Liver (tissue), 8 donors: ENCODE measurements at regions not wholly inside any gene's neighbourhood (a gene's known extent, or its start where the extent isn't known, plus 50 kb on each side); places are given as distances from the start of the nearest gene placed in this dataset.

Experiments used
- DNase-seq: peaks from one replicate; pipeline ENCODE4 v3.0.0-alpha.2; 2017; ENCODE audit warnings: low spot score
- H3K27ac ChIP-seq, 2 donors: one replicate each; pipeline ENCODE4 v1.7.0; 2013; ENCODE audit warnings: inconsistent platforms in 2 of 2, low read length in 2 of 2, control low read depth in 1 of 2, low read depth in 1 of 2, mild to moderate bottlenecking in 1 of 2
- H3K27me3 ChIP-seq, 4 donors: one replicate each; pipeline versions ENCODE4 v1.6.1 to v1.7.0; 2013; ENCODE audit warnings: low read length in 3 of 4, inconsistent platforms in 1 of 4, mild to moderate bottlenecking in 1 of 4, moderate library complexity in 1 of 4; ENCODE audit not compliant: control insufficient read depth in 4 of 4, insufficient read depth in 4 of 4
- H3K36me3 ChIP-seq, 4 donors: one replicate each; pipeline versions ENCODE4 v1.6.1 to v1.7.0; 2013; ENCODE audit warnings: low read length in 3 of 4, mild to moderate bottlenecking in 3 of 4, low read depth in 1 of 4, moderate library complexity in 1 of 4; ENCODE audit not compliant: control insufficient read depth in 4 of 4, insufficient read depth in 3 of 4
- H3K4me1 ChIP-seq, 4 donors: one replicate each; pipeline versions ENCODE4 v1.6.1 to v1.7.0; 2013; ENCODE audit warnings: low read length in 3 of 4, mild to moderate bottlenecking in 3 of 4, moderate library complexity in 1 of 4; ENCODE audit not compliant: control insufficient read depth in 4 of 4, insufficient read depth in 4 of 4
- H3K4me3 ChIP-seq, 3 donors: one replicate each; pipeline versions ENCODE4 v1.6.1 to v1.7.0; 2013; ENCODE audit warnings: low read length in 3 of 3, control low read depth in 1 of 3, low read depth in 1 of 3, mild to moderate bottlenecking in 1 of 3
- H3K9ac ChIP-seq, 2 donors: one replicate each; pipeline ENCODE4 v1.7.0; 2013; ENCODE audit warnings: low read length in 2 of 2, mild to moderate bottlenecking in 2 of 2, moderate library complexity in 2 of 2, control low read depth in 1 of 2, low read depth in 1 of 2
- H3K9me3 ChIP-seq, 4 donors: one replicate each; pipeline versions ENCODE4 v1.6.1 to v1.7.0; 2013; ENCODE audit warnings: low read length in 3 of 4; ENCODE audit not compliant: control insufficient read depth in 4 of 4
- EGR1 ChIP-seq, 2 donors: IDR thresholded peaks; 2 replicates each; pipeline ENCODE4 v1.6.1; 2016 to 2018; ENCODE audit warnings: antibody characterized with exemption in 2 of 2, low read depth in 2 of 2
- FOXA1 ChIP-seq: IDR thresholded peaks from 2 replicates; pipeline ENCODE4 v1.6.1; 2016; ENCODE audit warnings: antibody characterized with exemption
- FOXA2 ChIP-seq: IDR thresholded peaks from 2 replicates; pipeline ENCODE4 v1.6.1; 2016; ENCODE audit warnings: antibody characterized with exemption
- GABPA ChIP-seq, 2 donors: IDR thresholded peaks in 1 of 2; conservative IDR thresholded peaks in 1 of 2; 2 replicates each; pipeline ENCODE4 v1.6.1; 2016; ENCODE audit warnings: antibody characterized with exemption in 2 of 2, mild to moderate bottlenecking in 1 of 2, moderate library complexity in 1 of 2
- HNF4G ChIP-seq: IDR thresholded peaks from 2 replicates; pipeline ENCODE4 v1.6.1; 2016; ENCODE audit warnings: antibody characterized with exemption
- JUND ChIP-seq, 2 donors: IDR thresholded peaks; 2 replicates each; pipeline ENCODE4 v1.6.1; 2016; ENCODE audit warnings: antibody characterized with exemption in 2 of 2
- NR2F2 ChIP-seq: IDR thresholded peaks from 2 replicates; pipeline ENCODE4 v1.6.1; 2016; ENCODE audit warnings: antibody characterized with exemption
- RAD21 ChIP-seq, 2 donors: IDR thresholded peaks; 2 replicates each; pipeline ENCODE4 v1.6.1; 2016; ENCODE audit warnings: antibody characterized with exemption in 2 of 2, mild to moderate bottlenecking in 2 of 2
- RXRA ChIP-seq, 2 donors: IDR thresholded peaks; 2 replicates each; pipeline ENCODE4 v1.6.1; 2017 to 2018; ENCODE audit warnings: antibody characterized with exemption in 2 of 2, mild to moderate bottlenecking in 1 of 2
- SP1 ChIP-seq: IDR thresholded peaks from 2 replicates; pipeline ENCODE4 v1.6.1; 2018; ENCODE audit warnings: antibody characterized with exemption, mild to moderate bottlenecking
- TAF1 ChIP-seq: conservative IDR thresholded peaks from 2 replicates; pipeline ENCODE4 v1.6.1; 2016; ENCODE audit warnings: antibody characterized with exemption, mild to moderate bottlenecking
- YY1 ChIP-seq: IDR thresholded peaks from 2 replicates; pipeline ENCODE4 v1.6.1; 2016; ENCODE audit warnings: antibody characterized with exemption, mild to moderate bottlenecking
- WGBS: extraction: QIAGEN DNeasy Blood & Tissue Kit; methylation state at CpG from one replicate; pipeline ENCODE4 v1.1.7; 2013; 5-methylcytosine and 5-hydroxymethylcytosine counted together
- TF ChIP-seq, protein P1 (sequence below): IDR thresholded peaks from 2 replicates; pipeline ENCODE4 v1.6.1; 2016; ENCODE audit warnings: antibody characterized with exemption, mild to moderate bottlenecking
- TF ChIP-seq, protein P2 (sequence below): fragments of 150-350 bp; IDR thresholded peaks from 2 replicates; pipeline ENCODE4 v1.5.1; 2017; ENCODE audit warnings: improper control_type of control experiment, low read depth, low read length; ENCODE audit not compliant: missing input control
- TF ChIP-seq, protein P3 (sequence below): IDR thresholded peaks from 2 replicates; pipeline ENCODE4 v1.6.1; 2016; ENCODE audit warnings: antibody characterized with exemption
- TF ChIP-seq, protein P4 (sequence below): IDR thresholded peaks from 2 replicates; pipeline ENCODE4 v1.6.1; 2016; ENCODE audit warnings: antibody characterized with exemption
- TF ChIP-seq, protein P5 (sequence below): IDR thresholded peaks from 2 replicates; pipeline ENCODE4 v1.6.1; 2016; ENCODE audit warnings: antibody characterized with exemption
- donor health status: healthy.
- donor health status: healthy.
- donor health status: healthy.
- donor health status: healthy.
- donor health status: healthy.

DNA sequence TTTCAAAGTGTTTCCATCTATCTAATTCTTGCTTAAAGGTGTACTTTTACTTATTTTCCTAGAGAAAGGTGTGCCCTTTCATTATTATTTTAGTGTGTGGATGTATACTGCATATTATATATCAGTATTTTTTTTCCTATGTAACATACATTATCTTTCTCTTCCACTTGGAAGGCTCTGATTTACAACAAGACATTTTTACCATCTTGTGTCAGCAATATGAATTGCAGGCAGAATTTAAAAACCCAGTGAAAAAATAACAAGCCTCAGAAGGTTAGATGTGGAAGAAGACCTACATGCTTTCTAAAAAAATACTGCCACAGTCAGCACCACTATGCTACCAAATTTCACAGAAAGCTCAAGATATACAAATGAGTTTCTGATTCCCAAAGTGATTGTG, 327.7 kb upstream of the STEAP1 start:
- TF ChIP-seq, protein P1, sequence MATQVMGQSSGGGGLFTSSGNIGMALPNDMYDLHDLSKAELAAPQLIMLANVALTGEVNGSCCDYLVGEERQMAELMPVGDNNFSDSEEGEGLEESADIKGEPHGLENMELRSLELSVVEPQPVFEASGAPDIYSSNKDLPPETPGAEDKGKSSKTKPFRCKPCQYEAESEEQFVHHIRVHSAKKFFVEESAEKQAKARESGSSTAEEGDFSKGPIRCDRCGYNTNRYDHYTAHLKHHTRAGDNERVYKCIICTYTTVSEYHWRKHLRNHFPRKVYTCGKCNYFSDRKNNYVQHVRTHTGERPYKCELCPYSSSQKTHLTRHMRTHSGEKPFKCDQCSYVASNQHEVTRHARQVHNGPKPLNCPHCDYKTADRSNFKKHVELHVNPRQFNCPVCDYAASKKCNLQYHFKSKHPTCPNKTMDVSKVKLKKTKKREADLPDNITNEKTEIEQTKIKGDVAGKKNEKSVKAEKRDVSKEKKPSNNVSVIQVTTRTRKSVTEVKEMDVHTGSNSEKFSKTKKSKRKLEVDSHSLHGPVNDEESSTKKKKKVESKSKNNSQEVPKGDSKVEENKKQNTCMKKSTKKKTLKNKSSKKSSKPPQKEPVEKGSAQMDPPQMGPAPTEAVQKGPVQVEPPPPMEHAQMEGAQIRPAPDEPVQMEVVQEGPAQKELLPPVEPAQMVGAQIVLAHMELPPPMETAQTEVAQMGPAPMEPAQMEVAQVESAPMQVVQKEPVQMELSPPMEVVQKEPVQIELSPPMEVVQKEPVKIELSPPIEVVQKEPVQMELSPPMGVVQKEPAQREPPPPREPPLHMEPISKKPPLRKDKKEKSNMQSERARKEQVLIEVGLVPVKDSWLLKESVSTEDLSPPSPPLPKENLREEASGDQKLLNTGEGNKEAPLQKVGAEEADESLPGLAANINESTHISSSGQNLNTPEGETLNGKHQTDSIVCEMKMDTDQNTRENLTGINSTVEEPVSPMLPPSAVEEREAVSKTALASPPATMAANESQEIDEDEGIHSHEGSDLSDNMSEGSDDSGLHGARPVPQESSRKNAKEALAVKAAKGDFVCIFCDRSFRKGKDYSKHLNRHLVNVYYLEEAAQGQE, result no peak
- TF ChIP-seq NR2F2 (no peak), FOXA1 (no peak), HNF4G (no peak), YY1 (no peak), JUND (IDR thresholded peaks at IDR 0.05) (no peak), RXRA (IDR thresholded peaks at IDR 0.05) (no peak)
- TF ChIP-seq, protein P2, sequence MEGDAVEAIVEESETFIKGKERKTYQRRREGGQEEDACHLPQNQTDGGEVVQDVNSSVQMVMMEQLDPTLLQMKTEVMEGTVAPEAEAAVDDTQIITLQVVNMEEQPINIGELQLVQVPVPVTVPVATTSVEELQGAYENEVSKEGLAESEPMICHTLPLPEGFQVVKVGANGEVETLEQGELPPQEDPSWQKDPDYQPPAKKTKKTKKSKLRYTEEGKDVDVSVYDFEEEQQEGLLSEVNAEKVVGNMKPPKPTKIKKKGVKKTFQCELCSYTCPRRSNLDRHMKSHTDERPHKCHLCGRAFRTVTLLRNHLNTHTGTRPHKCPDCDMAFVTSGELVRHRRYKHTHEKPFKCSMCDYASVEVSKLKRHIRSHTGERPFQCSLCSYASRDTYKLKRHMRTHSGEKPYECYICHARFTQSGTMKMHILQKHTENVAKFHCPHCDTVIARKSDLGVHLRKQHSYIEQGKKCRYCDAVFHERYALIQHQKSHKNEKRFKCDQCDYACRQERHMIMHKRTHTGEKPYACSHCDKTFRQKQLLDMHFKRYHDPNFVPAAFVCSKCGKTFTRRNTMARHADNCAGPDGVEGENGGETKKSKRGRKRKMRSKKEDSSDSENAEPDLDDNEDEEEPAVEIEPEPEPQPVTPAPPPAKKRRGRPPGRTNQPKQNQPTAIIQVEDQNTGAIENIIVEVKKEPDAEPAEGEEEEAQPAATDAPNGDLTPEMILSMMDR, result no peak
- TF ChIP-seq, protein P3, sequence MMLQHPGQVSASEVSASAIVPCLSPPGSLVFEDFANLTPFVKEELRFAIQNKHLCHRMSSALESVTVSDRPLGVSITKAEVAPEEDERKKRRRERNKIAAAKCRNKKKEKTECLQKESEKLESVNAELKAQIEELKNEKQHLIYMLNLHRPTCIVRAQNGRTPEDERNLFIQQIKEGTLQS, result no peak
- TF ChIP-seq, protein P4, sequence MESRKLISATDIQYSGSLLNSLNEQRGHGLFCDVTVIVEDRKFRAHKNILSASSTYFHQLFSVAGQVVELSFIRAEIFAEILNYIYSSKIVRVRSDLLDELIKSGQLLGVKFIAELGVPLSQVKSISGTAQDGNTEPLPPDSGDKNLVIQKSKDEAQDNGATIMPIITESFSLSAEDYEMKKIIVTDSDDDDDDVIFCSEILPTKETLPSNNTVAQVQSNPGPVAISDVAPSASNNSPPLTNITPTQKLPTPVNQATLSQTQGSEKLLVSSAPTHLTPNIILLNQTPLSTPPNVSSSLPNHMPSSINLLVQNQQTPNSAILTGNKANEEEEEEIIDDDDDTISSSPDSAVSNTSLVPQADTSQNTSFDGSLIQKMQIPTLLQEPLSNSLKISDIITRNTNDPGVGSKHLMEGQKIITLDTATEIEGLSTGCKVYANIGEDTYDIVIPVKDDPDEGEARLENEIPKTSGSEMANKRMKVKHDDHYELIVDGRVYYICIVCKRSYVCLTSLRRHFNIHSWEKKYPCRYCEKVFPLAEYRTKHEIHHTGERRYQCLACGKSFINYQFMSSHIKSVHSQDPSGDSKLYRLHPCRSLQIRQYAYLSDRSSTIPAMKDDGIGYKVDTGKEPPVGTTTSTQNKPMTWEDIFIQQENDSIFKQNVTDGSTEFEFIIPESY, result no peak

DNA sequence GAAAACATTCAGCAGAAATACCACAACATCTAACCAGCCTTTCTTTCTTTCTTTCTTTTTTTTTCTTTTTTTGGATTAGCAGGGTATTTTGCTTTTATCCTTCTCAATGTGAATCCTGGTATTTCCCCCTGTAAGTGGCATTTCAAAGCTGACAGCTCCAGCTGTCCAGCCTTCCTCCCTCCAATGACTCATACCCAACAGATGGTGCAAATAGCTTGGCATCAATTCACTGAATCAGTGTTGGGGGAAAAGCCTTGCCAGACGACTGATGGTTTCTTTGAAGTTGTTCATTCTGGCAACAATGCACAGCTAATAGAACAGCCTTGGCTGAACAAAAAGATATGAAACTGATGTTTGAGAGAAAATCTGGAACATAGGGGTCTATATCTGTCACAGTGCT, 316.8 kb upstream of the STEAP1 start:
- H3K9me3 ChIP-seq, result no peaks in the 10 kb centered on the region
- H3K27me3 ChIP-seq, result no peaks in the 10 kb centered on the region
- H3K27ac ChIP-seq, result no peak overlapping the region
- no peak for TF ChIP-seq YY1
- no peak for TF ChIP-seq JUND (IDR thresholded peaks at IDR 0.05)
- TF ChIP-seq RXRA (IDR thresholded peaks at IDR 0.05), result no peak
- no peak for TF ChIP-seq EGR1 (IDR thresholded peaks at IDR 0.05; ENCODE audit: low read depth in 2 of 2)
- no peak for TF ChIP-seq HNF4G
- no peak for TF ChIP-seq GABPA (IDR thresholded peaks at IDR 0.05 in 1 of 2, conservative IDR thresholded peaks at IDR 0.05 in 1 of 2)
- TF ChIP-seq, protein P5, sequence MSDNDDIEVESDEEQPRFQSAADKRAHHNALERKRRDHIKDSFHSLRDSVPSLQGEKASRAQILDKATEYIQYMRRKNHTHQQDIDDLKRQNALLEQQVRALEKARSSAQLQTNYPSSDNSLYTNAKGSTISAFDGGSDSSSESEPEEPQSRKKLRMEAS, result no peak
- no peak for TF ChIP-seq SP1
- TF ChIP-seq, protein P3, result no peak
- TF ChIP-seq, protein P1, result no peak
- no peak for TF ChIP-seq FOXA2
- TF ChIP-seq FOXA1, result no peak
- TF ChIP-seq RAD21 (IDR thresholded peaks at IDR 0.05), result no peak
- TF ChIP-seq, protein P4, result no peak
- no peak for TF ChIP-seq TAF1
- no peak overlapping the region for H3K4me3 ChIP-seq
- no peak overlapping the region for H3K9ac ChIP-seq
- 47% methylated on average over 1 of the region's 1 CpG for WGBS
- H3K4me1 ChIP-seq, result no peaks in the 10 kb centered on the region
- no peaks in the 10 kb centered on the region for H3K36me3 ChIP-seq
- DNase-seq, result no peak

More for the DNA sequence above, 327.7 kb upstream of the STEAP1 start:
- no peak for DNase-seq
- Histone ChIP-seq H3K4me3 (no peak overlapping the region), H3K27ac (no peak overlapping the region), H3K9me3 (peaks cover 0 to 2% (median 0%) of the 10 kb centered on the region in 4 donors), H3K4me1 (no peaks in the 10 kb centered on the region), H3K9ac (no peak overlapping the region), H3K36me3 (no peaks in the 10 kb centered on the region), H3K27me3 (no peaks in the 10 kb centered on the region)
